ENCODE measurements at regions not wholly inside any gene's neighbourhood (a gene's known extent, or its start where the extent isn't known, plus 50 kb on each side); places are given as distances from the start of the nearest gene placed in this dataset.

GRCh38 chr3:106582151-106582550 lies 713.3 kb upstream of the CBLB start:
- no peak for ATAC-seq
- TF ChIP-seq ZFP30 (CRISPR knock-in tag; IDR thresholded peaks at IDR 0.05), result no peak
- TF ChIP-seq, protein P1, sequence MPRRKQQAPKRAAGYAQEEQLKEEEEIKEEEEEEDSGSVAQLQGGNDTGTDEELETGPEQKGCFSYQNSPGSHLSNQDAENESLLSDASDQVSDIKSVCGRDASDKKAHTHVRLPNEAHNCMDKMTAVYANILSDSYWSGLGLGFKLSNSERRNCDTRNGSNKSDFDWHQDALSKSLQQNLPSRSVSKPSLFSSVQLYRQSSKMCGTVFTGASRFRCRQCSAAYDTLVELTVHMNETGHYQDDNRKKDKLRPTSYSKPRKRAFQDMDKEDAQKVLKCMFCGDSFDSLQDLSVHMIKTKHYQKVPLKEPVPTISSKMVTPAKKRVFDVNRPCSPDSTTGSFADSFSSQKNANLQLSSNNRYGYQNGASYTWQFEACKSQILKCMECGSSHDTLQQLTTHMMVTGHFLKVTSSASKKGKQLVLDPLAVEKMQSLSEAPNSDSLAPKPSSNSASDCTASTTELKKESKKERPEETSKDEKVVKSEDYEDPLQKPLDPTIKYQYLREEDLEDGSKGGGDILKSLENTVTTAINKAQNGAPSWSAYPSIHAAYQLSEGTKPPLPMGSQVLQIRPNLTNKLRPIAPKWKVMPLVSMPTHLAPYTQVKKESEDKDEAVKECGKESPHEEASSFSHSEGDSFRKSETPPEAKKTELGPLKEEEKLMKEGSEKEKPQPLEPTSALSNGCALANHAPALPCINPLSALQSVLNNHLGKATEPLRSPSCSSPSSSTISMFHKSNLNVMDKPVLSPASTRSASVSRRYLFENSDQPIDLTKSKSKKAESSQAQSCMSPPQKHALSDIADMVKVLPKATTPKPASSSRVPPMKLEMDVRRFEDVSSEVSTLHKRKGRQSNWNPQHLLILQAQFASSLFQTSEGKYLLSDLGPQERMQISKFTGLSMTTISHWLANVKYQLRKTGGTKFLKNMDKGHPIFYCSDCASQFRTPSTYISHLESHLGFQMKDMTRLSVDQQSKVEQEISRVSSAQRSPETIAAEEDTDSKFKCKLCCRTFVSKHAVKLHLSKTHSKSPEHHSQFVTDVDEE (CRISPR knock-in tag; IDR thresholded peaks at IDR 0.05), result no peak
- no peak for TF ChIP-seq ISL1 (CRISPR knock-in tag; IDR thresholded peaks at IDR 0.05)
- TF ChIP-seq, protein P2, sequence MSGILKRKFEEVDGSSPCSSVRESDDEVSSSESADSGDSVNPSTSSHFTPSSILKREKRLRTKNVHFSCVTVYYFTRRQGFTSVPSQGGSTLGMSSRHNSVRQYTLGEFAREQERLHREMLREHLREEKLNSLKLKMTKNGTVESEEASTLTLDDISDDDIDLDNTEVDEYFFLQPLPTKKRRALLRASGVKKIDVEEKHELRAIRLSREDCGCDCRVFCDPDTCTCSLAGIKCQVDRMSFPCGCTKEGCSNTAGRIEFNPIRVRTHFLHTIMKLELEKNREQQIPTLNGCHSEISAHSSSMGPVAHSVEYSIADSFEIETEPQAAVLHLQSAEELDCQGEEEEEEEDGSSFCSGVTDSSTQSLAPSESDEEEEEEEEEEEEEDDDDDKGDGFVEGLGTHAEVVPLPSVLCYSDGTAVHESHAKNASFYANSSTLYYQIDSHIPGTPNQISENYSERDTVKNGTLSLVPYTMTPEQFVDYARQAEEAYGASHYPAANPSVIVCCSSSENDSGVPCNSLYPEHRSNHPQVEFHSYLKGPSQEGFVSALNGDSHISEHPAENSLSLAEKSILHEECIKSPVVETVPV (CRISPR knock-in tag; IDR thresholded peaks at IDR 0.05), result no peak
- no peak for TF ChIP-seq SNAI2 (CRISPR knock-in tag; IDR thresholded peaks at IDR 0.05)
- TF ChIP-seq CSDC2 (CRISPR knock-in tag; IDR thresholded peaks at IDR 0.05), result no peak
- no peak for TF ChIP-seq PPARA (CRISPR knock-in tag; IDR thresholded peaks at IDR 0.05; ENCODE audit: borderline replicate concordance)
- no peak for TF ChIP-seq ZNF565 (CRISPR knock-in tag; conservative IDR thresholded peaks at IDR 0.05; ENCODE audit: low read depth)
- TF ChIP-seq ZFP3 (CRISPR knock-in tag; IDR thresholded peaks at IDR 0.05), result no peak
- no peak for TF ChIP-seq GLIS3 (CRISPR knock-in tag; IDR thresholded peaks at IDR 0.05)
- TF ChIP-seq PATZ1 (CRISPR knock-in tag; IDR thresholded peaks at IDR 0.05; ENCODE audit: borderline replicate concordance), result no peak
- no peak for TF ChIP-seq ARNTL (CRISPR knock-in tag; IDR thresholded peaks at IDR 0.05; ENCODE audit: borderline replicate concordance, low read depth)
- no peak for TF ChIP-seq ZC3H10 (CRISPR knock-in tag; IDR thresholded peaks at IDR 0.05)

- TF ChIP-seq TCF4 (CRISPR knock-in tag; IDR thresholded peaks at IDR 0.05; ENCODE audit: borderline replicate concordance) (no peak), GLIS3 (CRISPR knock-in tag; IDR thresholded peaks at IDR 0.05) (no peak), CREB5 (CRISPR knock-in tag; IDR thresholded peaks at IDR 0.05; ENCODE audit: low read depth) (no peak), RARB (CRISPR knock-in tag; IDR thresholded peaks at IDR 0.05) (no peak), ZC3H10 (CRISPR knock-in tag; IDR thresholded peaks at IDR 0.05) (no peak), OSR1 (CRISPR knock-in tag; IDR thresholded peaks at IDR 0.05) (no peak), CSDC2 (CRISPR knock-in tag; IDR thresholded peaks at IDR 0.05) (no peak), BACH2 (CRISPR knock-in tag; IDR thresholded peaks at IDR 0.05; ENCODE audit: borderline replicate concordance) (no peak), TOX (CRISPR knock-in tag; IDR thresholded peaks at IDR 0.05; ENCODE audit: borderline replicate concordance) (no peak), ZNF70 (CRISPR knock-in tag; IDR thresholded peaks at IDR 0.05) (no peak), ZNF565 (CRISPR knock-in tag; conservative IDR thresholded peaks at IDR 0.05; ENCODE audit: low read depth) (no peak), ESRRG (CRISPR knock-in tag; IDR thresholded peaks at IDR 0.05) (no peak), ZFP30 (CRISPR knock-in tag; IDR thresholded peaks at IDR 0.05) (no peak), ZNF8 (CRISPR knock-in tag; IDR thresholded peaks at IDR 0.05) (no peak), ZFP3 (CRISPR knock-in tag; IDR thresholded peaks at IDR 0.05) (no peak)
- TF ChIP-seq, protein P2 (CRISPR knock-in tag; IDR thresholded peaks at IDR 0.05), result no peak
Observed at GRCh38 chr3:106587551-106587950, 718.7 kb upstream of the CBLB start.

DNA sequence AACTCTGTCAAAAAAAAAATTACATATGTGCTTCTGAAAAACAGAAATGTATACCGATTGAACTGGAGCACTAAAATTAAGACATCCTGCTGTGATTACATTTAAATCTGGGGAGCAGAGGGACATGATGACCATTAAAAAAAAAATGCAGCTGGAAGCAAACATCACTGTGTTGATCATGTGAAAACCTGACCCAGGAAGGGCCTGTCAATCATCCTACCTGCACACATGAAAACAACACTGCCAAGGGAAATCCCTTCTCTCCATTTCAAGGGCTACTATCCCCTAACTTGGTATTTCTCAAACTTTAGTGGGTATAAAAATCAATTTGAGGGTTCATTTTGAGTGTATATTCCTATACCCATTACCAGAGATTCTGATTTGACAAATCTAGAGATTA lies 719.9 kb upstream of the CBLB start:
- TF ChIP-seq PPARA (CRISPR knock-in tag; IDR thresholded peaks at IDR 0.05; ENCODE audit: borderline replicate concordance), result no peak
- TF ChIP-seq RARB (CRISPR knock-in tag; IDR thresholded peaks at IDR 0.05), result no peak
- TF ChIP-seq, protein P2 (CRISPR knock-in tag; IDR thresholded peaks at IDR 0.05), result no peak
- no peak for TF ChIP-seq CSDC2 (CRISPR knock-in tag; IDR thresholded peaks at IDR 0.05)
- no peak for TF ChIP-seq CREB5 (CRISPR knock-in tag; IDR thresholded peaks at IDR 0.05; ENCODE audit: low read depth)
- TF ChIP-seq ARNTL (CRISPR knock-in tag; IDR thresholded peaks at IDR 0.05; ENCODE audit: borderline replicate concordance, low read depth), result no peak
- TF ChIP-seq PATZ1 (CRISPR knock-in tag; IDR thresholded peaks at IDR 0.05; ENCODE audit: borderline replicate concordance), result no peak
- TF ChIP-seq GLIS3 (CRISPR knock-in tag; IDR thresholded peaks at IDR 0.05), result no peak
- no peak for TF ChIP-seq OSR1 (CRISPR knock-in tag; IDR thresholded peaks at IDR 0.05)
- no peak for TF ChIP-seq ZFP3 (CRISPR knock-in tag; IDR thresholded peaks at IDR 0.05)
- no peak for TF ChIP-seq ZNF8 (CRISPR knock-in tag; IDR thresholded peaks at IDR 0.05)
- TF ChIP-seq SNAI2 (CRISPR knock-in tag; IDR thresholded peaks at IDR 0.05), result no peak
- TF ChIP-seq TCF4 (CRISPR knock-in tag; IDR thresholded peaks at IDR 0.05; ENCODE audit: borderline replicate concordance), result no peak
- ATAC-seq, result no peak

More at GRCh38 chr3:106587551-106587950, 718.7 kb upstream of the CBLB start:
- ATAC-seq, result no peak

Data from SK-N-SH treated with all-trans-retinoic acid at 6 μM for 48 hours (cell line).